PFSK-1 (cell line): ENCODE measurements at regions not wholly inside any gene's neighbourhood (a gene's known extent, or its start where the extent isn't known, plus 50 kb on each side); places are given as distances from the start of the nearest gene placed in this dataset.

ENCODE experiments used
- FOXP2 ChIP-seq: optimal IDR thresholded peaks from 2 replicates; pipeline ENCODE3; 2011; ENCODE audit warnings: borderline replicate concordance, control low read depth, inconsistent platforms; ENCODE audit not compliant: insufficient read depth; ENCODE audit errors: extremely low read length, extremely low read depth
- POLR2AphosphoS5 ChIP-seq: IDR thresholded peaks from 2 replicates; pipeline ENCODE4 v1.6.1; 2012; ENCODE audit warnings: low read depth, mild to moderate bottlenecking, control low read depth, low read length, moderate library complexity
- REST ChIP-seq, 2 experiments: IDR thresholded peaks; 2 replicates each; pipeline versions ENCODE4 v1.6.1 to v1.8.0; 2011 to 2012; ENCODE audit warnings: low read depth in 2 of 2, low read length in 2 of 2, control low read depth in 1 of 2, inconsistent platforms in 1 of 2, mild to moderate bottlenecking in 1 of 2, moderate library complexity in 1 of 2; ENCODE audit not compliant: insufficient read depth in 1 of 2
- SIN3A ChIP-seq: IDR thresholded peaks from 2 replicates; pipeline ENCODE4 v1.6.1; 2012; ENCODE audit warnings: mild to moderate bottlenecking, low read length, moderate library complexity, borderline replicate concordance; ENCODE audit not compliant: insufficient read depth
- TAF1 ChIP-seq: IDR thresholded peaks from 2 replicates; pipeline ENCODE4 v1.6.1; 2012; ENCODE audit warnings: low read length, control low read depth, borderline replicate concordance; ENCODE audit not compliant: insufficient read depth

GRCh38 chr6:22003287-22003686 is 293.5 kb downstream of the PRL start:
- no peak for TF ChIP-seq POLR2AphosphoS5
- no peak for TF ChIP-seq SIN3A
- no peak for TF ChIP-seq REST (IDR thresholded peaks at IDR 0.05; ENCODE audit: insufficient read depth in 1 of 2, low read depth in 2 of 2, low read length in 2 of 2)
- no peak for TF ChIP-seq TAF1
- TF ChIP-seq FOXP2, result no peak
